HEK293T (cell line): ENCODE measurements at regions not wholly inside any gene's neighbourhood (a gene's known extent, or its start where the extent isn't known, plus 50 kb on each side); places are given as distances from the start of the nearest gene placed in this dataset.

Experiments used
- CTCF ChIA-PET: fragments of 350-600 bp; formaldehyde crosslinking; extraction: SDS; loops from one replicate; lab custom pipeline; 2021; ENCODE audit warnings: antibody characterized with exemption, inconsistent platforms; lab: Yijun Ruan, JAX
- POLR2A ChIA-PET: fragments of 350-600 bp; formaldehyde crosslinking; extraction: SDS; loops from one replicate; lab custom pipeline; 2020; ENCODE audit warnings: antibody characterized with exemption, inconsistent platforms; lab: Yijun Ruan, JAX
- DNase-seq: peaks from one replicate; pipeline ENCODE4 v3.0.0; 2012; ENCODE audit warnings: mixed read lengths; ENCODE audit errors: extremely low spot score
- ARNT ChIP-seq: fragments of 450-650 bp; IDR thresholded peaks from 2 replicates; pipeline ENCODE4 v1.6.1; 2017; ENCODE audit warnings: mild to moderate bottlenecking
- BHLHE40 ChIP-seq: fragments of 450-650 bp; IDR thresholded peaks from 2 replicates; pipeline ENCODE4 v1.6.1; 2016; ENCODE audit warnings: mild to moderate bottlenecking, moderate library complexity, borderline replicate concordance
- CTBP1 ChIP-seq: fragments of 450-650 bp; IDR thresholded peaks from 2 replicates; pipeline ENCODE4 v1.6.1; 2016; ENCODE audit warnings: borderline replicate concordance
- ELF4 ChIP-seq: fragments of 450-650 bp; IDR thresholded peaks from 2 replicates; pipeline ENCODE4 v1.6.1; 2017; ENCODE audit warnings: antibody characterized with exemption
- FOXA1 ChIP-seq: fragments of 450-650 bp; IDR thresholded peaks from 2 replicates; pipeline ENCODE4 v1.6.1; 2016; ENCODE audit warnings: mild to moderate bottlenecking
- FOXK2 ChIP-seq: fragments of 450-650 bp; IDR thresholded peaks from 2 replicates; pipeline ENCODE4 v1.6.1; 2016; ENCODE audit warnings: mild to moderate bottlenecking
- FOXM1 ChIP-seq: fragments of 450-650 bp; IDR thresholded peaks from 2 replicates; pipeline ENCODE4 v1.6.1; 2017; ENCODE audit warnings: mild to moderate bottlenecking, borderline replicate concordance
- HDGF ChIP-seq: fragments of 450-650 bp; IDR thresholded peaks from 2 replicates; pipeline ENCODE4 v1.6.1; 2017; ENCODE audit warnings: antibody characterized with exemption, borderline replicate concordance
- L3MBTL2 ChIP-seq: fragments of 450-650 bp; conservative IDR thresholded peaks from 2 replicates; pipeline ENCODE4 v1.6.1; 2016; ENCODE audit warnings: mild to moderate bottlenecking
- LEF1 ChIP-seq: fragments of 450-650 bp; IDR thresholded peaks from 2 replicates; pipeline ENCODE4 v1.6.1; 2017; ENCODE audit warnings: mild to moderate bottlenecking, borderline replicate concordance
- NFRKB ChIP-seq: fragments of 450-650 bp; IDR thresholded peaks from 2 replicates; pipeline ENCODE4 v1.6.1; 2016; ENCODE audit warnings: mild to moderate bottlenecking, moderate library complexity
- PKNOX1 ChIP-seq: fragments of 450-650 bp; IDR thresholded peaks from 2 replicates; pipeline ENCODE4 v1.6.1; 2016
- SP1 ChIP-seq: fragments of 450-650 bp; IDR thresholded peaks from 2 replicates; pipeline ENCODE4 v1.6.1; 2017
- SUZ12 ChIP-seq: fragments of 450-650 bp; IDR thresholded peaks from 2 replicates; pipeline ENCODE4 v1.6.1; 2016; ENCODE audit warnings: mild to moderate bottlenecking
- TARDBP ChIP-seq: fragments of 450-650 bp; IDR thresholded peaks from 2 replicates; pipeline ENCODE4 v1.6.1; 2016
- ZNF384 ChIP-seq: fragments of 450-650 bp; IDR thresholded peaks from 2 replicates; pipeline ENCODE4 v1.6.1; 2016

GRCh38 chr2:128660836-128661235 lies 342.2 kb upstream of the HS6ST1 start:
- ChIA-PET POLR2A (no interaction called here), CTCF (no interaction called here)
- no peak for DNase-seq
- TF ChIP-seq ZNF384 (no peak), PKNOX1 (no peak), TARDBP (no peak), ELF4 (no peak), SUZ12 (no peak), HDGF (no peak), FOXK2 (no peak), FOXA1 (no peak)

- POLR2A ChIA-PET = no interaction called here
- no peak for DNase-seq
- TF ChIP-seq ELF4 (no peak), FOXA1 (no peak), CTBP1 (no peak), FOXM1 (no peak), ZNF384 (no peak), FOXK2 (no peak), HDGF (no peak), SUZ12 (no peak), PKNOX1 (no peak), NFRKB (no peak), LEF1 (no peak), ARNT (no peak), TARDBP (no peak)
- CTCF ChIA-PET = no interaction called here
Measured at GRCh38 chr2:128661311-128661710, 342.6 kb upstream of the HS6ST1 start.

GRCh38 chr2:128662051-128662471 lies 343.4 kb upstream of the HS6ST1 start:
- POLR2A ChIA-PET = no interaction called here
- TF ChIP-seq ZNF384 = no peak
- TF ChIP-seq ARNT = no peak
- TF ChIP-seq LEF1 = no peak
- TF ChIP-seq TARDBP = no peak
- CTCF ChIA-PET = no interaction called here
- DNase-seq = no peak

GRCh38 chr2:128663371-128664050 lies 344.8 kb upstream of the HS6ST1 start:
- TF ChIP-seq TARDBP (no peak), SP1 (no peak), CTBP1 (no peak), LEF1 (no peak), FOXA1 (no peak), ARNT (no peak), SUZ12 (no peak), PKNOX1 (no peak), ZNF384 (no peak)
- no peak for DNase-seq
- CTCF ChIA-PET = no interaction called here
- POLR2A ChIA-PET = no interaction called here

GRCh38 chr2:128664499-128664971 lies 345.9 kb upstream of the HS6ST1 start:
- DNase-seq = no peak
- CTCF ChIA-PET = no interaction called here

GRCh38 chr2:128665113-128665512 lies 346.4 kb upstream of the HS6ST1 start:
- POLR2A ChIA-PET = no interaction called here

More at GRCh38 chr2:128664499-128664971, 345.9 kb upstream of the HS6ST1 start:
- no peak for TF ChIP-seq FOXK2
- no peak for TF ChIP-seq HDGF
- TF ChIP-seq ARNT = no peak
- TF ChIP-seq NFRKB = no peak
- TF ChIP-seq FOXA1 = no peak
- no peak for TF ChIP-seq LEF1
- no peak for TF ChIP-seq BHLHE40
- TF ChIP-seq L3MBTL2 = no peak
- no peak for TF ChIP-seq CTBP1
- no peak for TF ChIP-seq SP1
- TF ChIP-seq TARDBP = no peak
- TF ChIP-seq ELF4 = no peak
- POLR2A ChIA-PET = no interaction called here

More at GRCh38 chr2:128665113-128665512, 346.4 kb upstream of the HS6ST1 start:
- TF ChIP-seq PKNOX1 (no peak), LEF1 (no peak), FOXM1 (no peak), TARDBP (no peak), L3MBTL2 (no peak), ZNF384 (no peak), FOXA1 (no peak), SP1 (no peak), FOXK2 (no peak), CTBP1 (no peak), SUZ12 (no peak)
- CTCF ChIA-PET = no interaction called here
- DNase-seq = no peak
